C4-2B (cell line): ENCODE measurements at regions not wholly inside any gene's neighbourhood (a gene's known extent, or its start where the extent isn't known, plus 50 kb on each side); places are given as distances from the start of the nearest gene placed in this dataset.

Source experiments
- ZFX ChIP-seq: fragments of 450-650 bp; IDR thresholded peaks from 2 replicates; pipeline ENCODE4 v1.6.1; 2017
- TF ChIP-seq, protein P1 (sequence below): fragments of 450-650 bp; conservative IDR thresholded peaks from 2 replicates; pipeline ENCODE4 v1.5.1; 2017; ENCODE audit warnings: mild to moderate bottlenecking

- TF ChIP-seq, protein P1, sequence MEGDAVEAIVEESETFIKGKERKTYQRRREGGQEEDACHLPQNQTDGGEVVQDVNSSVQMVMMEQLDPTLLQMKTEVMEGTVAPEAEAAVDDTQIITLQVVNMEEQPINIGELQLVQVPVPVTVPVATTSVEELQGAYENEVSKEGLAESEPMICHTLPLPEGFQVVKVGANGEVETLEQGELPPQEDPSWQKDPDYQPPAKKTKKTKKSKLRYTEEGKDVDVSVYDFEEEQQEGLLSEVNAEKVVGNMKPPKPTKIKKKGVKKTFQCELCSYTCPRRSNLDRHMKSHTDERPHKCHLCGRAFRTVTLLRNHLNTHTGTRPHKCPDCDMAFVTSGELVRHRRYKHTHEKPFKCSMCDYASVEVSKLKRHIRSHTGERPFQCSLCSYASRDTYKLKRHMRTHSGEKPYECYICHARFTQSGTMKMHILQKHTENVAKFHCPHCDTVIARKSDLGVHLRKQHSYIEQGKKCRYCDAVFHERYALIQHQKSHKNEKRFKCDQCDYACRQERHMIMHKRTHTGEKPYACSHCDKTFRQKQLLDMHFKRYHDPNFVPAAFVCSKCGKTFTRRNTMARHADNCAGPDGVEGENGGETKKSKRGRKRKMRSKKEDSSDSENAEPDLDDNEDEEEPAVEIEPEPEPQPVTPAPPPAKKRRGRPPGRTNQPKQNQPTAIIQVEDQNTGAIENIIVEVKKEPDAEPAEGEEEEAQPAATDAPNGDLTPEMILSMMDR, result no peak
- no peak for TF ChIP-seq ZFX
Observed at GRCh38 chr15:95263751-95264150, 1032.4 kb downstream of the MCTP2 start.
